ENCODE measurements at regions not wholly inside any gene's neighbourhood (a gene's known extent, or its start where the extent isn't known, plus 50 kb on each side); places are given as distances from the start of the nearest gene placed in this dataset.

DNA sequence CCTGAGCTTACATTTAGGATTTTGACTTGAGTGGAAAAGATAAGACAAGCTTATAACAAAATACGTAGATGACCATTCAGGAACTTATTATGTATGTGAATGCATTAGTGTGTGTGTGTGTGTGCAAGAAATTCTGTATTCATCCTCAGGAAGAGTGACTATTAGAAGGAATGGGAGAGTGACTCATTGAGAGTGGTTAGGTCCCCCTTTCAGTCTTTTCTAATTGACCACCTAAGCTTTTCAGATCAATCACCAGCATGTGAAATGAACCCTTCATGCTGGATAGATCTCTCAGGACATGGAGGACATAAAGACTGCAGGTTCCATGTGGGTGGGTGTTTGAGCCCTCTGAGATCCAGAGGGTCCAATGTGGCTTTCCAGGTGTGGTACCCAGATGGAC is 153.5 kb downstream of the MBL2 start:
- Histone ChIP-seq H2BK120ac (ENCODE audit: low read depth, low read length) (peak overlapping the region; percentile 10; the same call in 1 of the 2 replicates), H3K4me2 (ENCODE audit: low read depth, low read length) (no peak overlapping the region), H3K18ac (ENCODE audit: low read depth, low read length) (no peak overlapping the region; the same call in 1 of the 2 replicates), H2BK20ac (ENCODE audit: low read depth, low read length) (peak overlapping the region; percentile 20; the same call in 1 of the 2 replicates), H3K9me3 (ENCODE audit: control insufficient read depth, insufficient read depth, low read length) (no peaks in the 10 kb centered on the region), H4K5ac (ENCODE audit: low read depth, low read length) (no peak overlapping the region), H2AK9ac (replicated peaks; ENCODE audit: low read depth, low read length, poor library complexity) (no peak overlapping the region), H3K79me1 (ENCODE audit: low read depth in 1 of 2, low read length in 2 of 2) (no peaks in the 10 kb centered on the region), H3K4me3 (ENCODE audit: insufficient read depth, low read depth, low read length) (no peak overlapping the region), H3K23ac (ENCODE audit: low read depth, low read length) (no peak overlapping the region), H3K9ac (ENCODE audit: low read depth, low read length) (no peak overlapping the region), H3K27ac (ENCODE audit: insufficient read depth, low read length) (no peak overlapping the region), H3K56ac (ENCODE audit: extremely low read depth, insufficient read depth, low read length) (no peak overlapping the region), H2AFZ (replicated peaks; ENCODE audit: low read length, poor library complexity) (no peak overlapping the region), H3K27me3 (ENCODE audit: control insufficient read depth, insufficient read depth, low read length) (no peaks in the 10 kb centered on the region), H2BK15ac (ENCODE audit: low read depth, low read length) (no peak overlapping the region), H3K36me3 (ENCODE audit: control insufficient read depth, insufficient read depth, low read length) (no peaks in the 10 kb centered on the region), H3K4me1 (ENCODE audit: control insufficient read depth, insufficient read depth, low read length) (peaks cover 10% of the 10 kb centered on the region), H4K20me1 (ENCODE audit: insufficient read depth, low read length) (no peaks in the 10 kb centered on the region), H3K14ac (replicated peaks; ENCODE audit: low read depth, low read length) (peak overlapping the region; percentile 14; the same call in 1 of the 2 replicates), H3K9me1 (ENCODE audit: insufficient read depth, low read length) (no peaks in the 10 kb centered on the region), H3K4ac (ENCODE audit: low read depth, low read length) (peak overlapping the region; percentile 20), H2AK5ac (ENCODE audit: low read depth, low read length) (no peak overlapping the region; the same call in 1 of the 2 replicates), H4K8ac (ENCODE audit: low read depth in 2 of 2, low read length in 2 of 2) (no peak overlapping the region), H4K91ac (ENCODE audit: insufficient read depth, low read depth, low read length) (no peak overlapping the region), H2BK5ac (ENCODE audit: low read depth, low read length, poor library complexity, severe bottlenecking) (no peak overlapping the region)
- dilution Hi-C loops (cut with HindIII; ENCODE audit: low sequenced_read_pairs, unreplicated experiment) (no loop called here), intact Hi-C loops (cut with micrococcal nuclease) (no loop called here), in situ Hi-C loops (cut with MboI; ENCODE audit: low sequenced_read_pairs) (no loop called here)
- WGBS, 2 experiments (ENCODE audit: extremely low coverage in 2 of 2, insufficient read length in 1 of 2): no CpG with 5 or more reads among the region's 1 CpG
- TF ChIP-seq, protein P1, sequence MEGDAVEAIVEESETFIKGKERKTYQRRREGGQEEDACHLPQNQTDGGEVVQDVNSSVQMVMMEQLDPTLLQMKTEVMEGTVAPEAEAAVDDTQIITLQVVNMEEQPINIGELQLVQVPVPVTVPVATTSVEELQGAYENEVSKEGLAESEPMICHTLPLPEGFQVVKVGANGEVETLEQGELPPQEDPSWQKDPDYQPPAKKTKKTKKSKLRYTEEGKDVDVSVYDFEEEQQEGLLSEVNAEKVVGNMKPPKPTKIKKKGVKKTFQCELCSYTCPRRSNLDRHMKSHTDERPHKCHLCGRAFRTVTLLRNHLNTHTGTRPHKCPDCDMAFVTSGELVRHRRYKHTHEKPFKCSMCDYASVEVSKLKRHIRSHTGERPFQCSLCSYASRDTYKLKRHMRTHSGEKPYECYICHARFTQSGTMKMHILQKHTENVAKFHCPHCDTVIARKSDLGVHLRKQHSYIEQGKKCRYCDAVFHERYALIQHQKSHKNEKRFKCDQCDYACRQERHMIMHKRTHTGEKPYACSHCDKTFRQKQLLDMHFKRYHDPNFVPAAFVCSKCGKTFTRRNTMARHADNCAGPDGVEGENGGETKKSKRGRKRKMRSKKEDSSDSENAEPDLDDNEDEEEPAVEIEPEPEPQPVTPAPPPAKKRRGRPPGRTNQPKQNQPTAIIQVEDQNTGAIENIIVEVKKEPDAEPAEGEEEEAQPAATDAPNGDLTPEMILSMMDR (conservative IDR thresholded peaks at IDR 0.05; ENCODE audit: low read depth, low read length): no peak
- TF ChIP-seq, protein P2, sequence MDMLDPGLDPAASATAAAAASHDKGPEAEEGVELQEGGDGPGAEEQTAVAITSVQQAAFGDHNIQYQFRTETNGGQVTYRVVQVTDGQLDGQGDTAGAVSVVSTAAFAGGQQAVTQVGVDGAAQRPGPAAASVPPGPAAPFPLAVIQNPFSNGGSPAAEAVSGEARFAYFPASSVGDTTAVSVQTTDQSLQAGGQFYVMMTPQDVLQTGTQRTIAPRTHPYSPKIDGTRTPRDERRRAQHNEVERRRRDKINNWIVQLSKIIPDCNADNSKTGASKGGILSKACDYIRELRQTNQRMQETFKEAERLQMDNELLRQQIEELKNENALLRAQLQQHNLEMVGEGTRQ (IDR thresholded peaks at IDR 0.05; ENCODE audit: low read depth, low read length): no peak
- no peak for TF ChIP-seq MXI1 (IDR thresholded peaks at IDR 0.05; ENCODE audit: borderline replicate concordance, low read depth, low read length)
- TF ChIP-seq RFX5 (IDR thresholded peaks at IDR 0.05; ENCODE audit: low read depth, low read length): no peak
- TF ChIP-seq RCOR1 (IDR thresholded peaks at IDR 0.05; ENCODE audit: insufficient replicate concordance, low read length): no peak
- TF ChIP-seq MAFK (IDR thresholded peaks at IDR 0.05; ENCODE audit: low read depth, low read length): no peak
- TF ChIP-seq NFE2L2 (IDR thresholded peaks at IDR 0.05; ENCODE audit: low read depth, low read length): no peak
- no peak for TF ChIP-seq RAD21 (IDR thresholded peaks at IDR 0.05; ENCODE audit: low read length)
- TF ChIP-seq BHLHE40 (IDR thresholded peaks at IDR 0.05; ENCODE audit: low read depth, low read length): no peak
- no peak for TF ChIP-seq POLR2A (IDR thresholded peaks at IDR 0.05; ENCODE audit: low read depth, low read length)
- TF ChIP-seq CEBPB (IDR thresholded peaks at IDR 0.05; ENCODE audit: low read depth, low read length): no peak
- no peak for TF ChIP-seq SMC3 (IDR thresholded peaks at IDR 0.05; ENCODE audit: low read depth, low read length)
- TF ChIP-seq MAZ (IDR thresholded peaks at IDR 0.05; ENCODE audit: borderline replicate concordance, low read depth, low read length): no peak
- no peak for TF ChIP-seq CHD1 (IDR thresholded peaks at IDR 0.05; ENCODE audit: low read depth, low read length)
- no peak for TF ChIP-seq FOS (IDR thresholded peaks at IDR 0.05; ENCODE audit: low read depth, low read length)
- no TSS peak for BruUV-seq (replicated peaks)
- DNase-seq: peak; percentile 26
- no peak for ATAC-seq (ENCODE audit: low read depth)
- CTCF ChIA-PET: no interaction called here
- POLR2A ChIA-PET (ENCODE audit: unreplicated experiment): no interaction called here

Measured in IMR-90 (cell line).